Lower leg skin (tissue), 4 donors: ENCODE measurements at regions not wholly inside any gene's neighbourhood (a gene's known extent, or its start where the extent isn't known, plus 50 kb on each side); places are given as distances from the start of the nearest gene placed in this dataset.
"Not testable (repeated sequence)": the region's sequence is repeated elsewhere in the genome, so short reads cannot be mapped to it uniquely, and the experiment has no call there.

Experiments
- DNase-seq, 2 donors: peaks; one replicate each; pipeline ENCODE4 v3.0.0-alpha.2; 2019; ENCODE audit warnings: low spot score in 2 of 2
- H3K4me3 ChIP-seq: fragments of 200-600 bp; sonication (generic); 2 replicates; pipeline ENCODE4 v1.5.1; 2017; ENCODE audit warnings: mild to moderate bottlenecking, low read depth; ENCODE audit not compliant: poor library complexity, severe bottlenecking
- CTCF ChIP-seq, 3 donors: fragments of 450-650 bp; IDR thresholded peaks; one replicate each; pipeline ENCODE4 v1.5.1; 2016; ENCODE audit warnings: antibody characterized with exemption in 3 of 3, mild to moderate bottlenecking in 3 of 3, moderate library complexity in 2 of 3
- POLR2A ChIP-seq, 2 donors: fragments of 450-650 bp; IDR thresholded peaks; one replicate each; pipeline ENCODE4 v1.6.1; 2016 to 2017; ENCODE audit warnings: antibody characterized with exemption in 2 of 2, mild to moderate bottlenecking in 1 of 2, moderate library complexity in 1 of 2
- WGBS, 2 donors: methylation state at CpG; one replicate each; pipeline ENCODE4 v1.1.5; 2018; 5-methylcytosine and 5-hydroxymethylcytosine counted together
- intact Hi-C: fragments of 100-400 bp; cut with DNase I; formaldehyde crosslinking; loops from one replicate; pipeline ENCODE4 v1.15.0; 2023; ENCODE audit warnings: low total_unique reads

GRCh38 chr2:34806396-34806795 lies 1207.3 kb upstream of the FAM98A start:
- 86 to 87% methylated on average over 3 of the region's 3 CpGs for WGBS, 2 donors
- no peak overlapping the region for H3K4me3 ChIP-seq
- no peak for DNase-seq
- no peak for TF ChIP-seq POLR2A (IDR thresholded peaks at IDR 0.05)
- TF ChIP-seq CTCF (IDR thresholded peaks at IDR 0.05), result no peak
- intact Hi-C loops, result no loop called here

- intact Hi-C loops, result no loop called here
- H3K4me3 ChIP-seq, result no peak overlapping the region
- DNase-seq, result no peak
- TF ChIP-seq POLR2A (IDR thresholded peaks at IDR 0.05) (no peak), CTCF (IDR thresholded peaks at IDR 0.05) (no peak)
These were observed 1200.5 kb upstream of the FAM98A start for GRCh38 chr2:34799556-34799955.

GRCh38 chr2:34795586-34795985 lies 1196.5 kb upstream of the FAM98A start:
- WGBS, 2 donors, result 73 to 77% methylated on average over 5 of the region's 5 CpGs
- DNase-seq, intact Hi-C loops, H3K4me3 ChIP-seq: not testable (repeated sequence)

- WGBS, 2 donors, result 62 to 66% methylated on average over 4 of the region's 4 CpGs
- DNase-seq, result no peak
- H3K4me3 ChIP-seq, result no peak overlapping the region
These were observed 1190.1 kb upstream of the FAM98A start for GRCh38 chr2:34789169-34789568.

GRCh38 chr2:34787341-34787740 lies 1188.2 kb upstream of the FAM98A start:
- no peak for DNase-seq
- intact Hi-C loops, result no loop called here
- TF ChIP-seq CTCF (IDR thresholded peaks at IDR 0.05) (no peak), POLR2A (IDR thresholded peaks at IDR 0.05) (no peak)
- H3K4me3 ChIP-seq, result no peak overlapping the region

More at GRCh38 chr2:34789169-34789568, 1190.1 kb upstream of the FAM98A start:
- TF ChIP-seq POLR2A (IDR thresholded peaks at IDR 0.05) (no peak), CTCF (IDR thresholded peaks at IDR 0.05) (no peak)
- intact Hi-C loops, result no loop called here

- 69 to 82% methylated on average over 3 of the region's 3 CpGs for WGBS, 2 donors
- H3K4me3 ChIP-seq, result no peak overlapping the region
- DNase-seq, result no peak
- TF ChIP-seq POLR2A (IDR thresholded peaks at IDR 0.05) (no peak), CTCF (IDR thresholded peaks at IDR 0.05) (no peak)
- intact Hi-C loops, result no loop called here
These were observed 1186.2 kb upstream of the FAM98A start for GRCh38 chr2:34785206-34785785.
